ENCODE measurements at regions not wholly inside any gene's neighbourhood (a gene's known extent, or its start where the extent isn't known, plus 50 kb on each side); places are given as distances from the start of the nearest gene placed in this dataset.

DNA sequence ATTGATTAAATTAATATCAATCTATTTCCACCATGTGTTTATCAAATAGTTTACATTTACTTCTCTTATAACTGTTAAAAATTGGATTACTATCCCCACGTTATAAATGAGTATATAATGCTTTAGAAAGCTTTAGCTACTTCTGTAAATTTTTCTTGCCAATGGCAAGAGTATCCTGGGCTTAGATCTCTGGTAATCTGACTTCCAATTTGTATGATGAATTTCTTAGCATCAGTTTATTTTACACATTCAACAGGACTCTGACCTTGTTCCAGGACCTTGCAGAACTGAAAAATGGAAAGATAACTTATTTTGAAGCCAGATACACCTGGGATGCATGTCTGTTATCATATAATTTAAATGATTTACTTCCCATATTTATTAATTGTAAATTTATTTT lies 2759.4 kb downstream of the PCDH9 start:
- TF ChIP-seq POLR2A (IDR thresholded peaks at IDR 0.05), result no peak
- TF ChIP-seq, protein P1, sequence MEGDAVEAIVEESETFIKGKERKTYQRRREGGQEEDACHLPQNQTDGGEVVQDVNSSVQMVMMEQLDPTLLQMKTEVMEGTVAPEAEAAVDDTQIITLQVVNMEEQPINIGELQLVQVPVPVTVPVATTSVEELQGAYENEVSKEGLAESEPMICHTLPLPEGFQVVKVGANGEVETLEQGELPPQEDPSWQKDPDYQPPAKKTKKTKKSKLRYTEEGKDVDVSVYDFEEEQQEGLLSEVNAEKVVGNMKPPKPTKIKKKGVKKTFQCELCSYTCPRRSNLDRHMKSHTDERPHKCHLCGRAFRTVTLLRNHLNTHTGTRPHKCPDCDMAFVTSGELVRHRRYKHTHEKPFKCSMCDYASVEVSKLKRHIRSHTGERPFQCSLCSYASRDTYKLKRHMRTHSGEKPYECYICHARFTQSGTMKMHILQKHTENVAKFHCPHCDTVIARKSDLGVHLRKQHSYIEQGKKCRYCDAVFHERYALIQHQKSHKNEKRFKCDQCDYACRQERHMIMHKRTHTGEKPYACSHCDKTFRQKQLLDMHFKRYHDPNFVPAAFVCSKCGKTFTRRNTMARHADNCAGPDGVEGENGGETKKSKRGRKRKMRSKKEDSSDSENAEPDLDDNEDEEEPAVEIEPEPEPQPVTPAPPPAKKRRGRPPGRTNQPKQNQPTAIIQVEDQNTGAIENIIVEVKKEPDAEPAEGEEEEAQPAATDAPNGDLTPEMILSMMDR (IDR thresholded peaks at IDR 0.05), result no peak

All from ovary (tissue), 3 donors.